Thyroid gland (tissue), 4 donors: ENCODE measurements at regions not wholly inside any gene's neighbourhood (a gene's known extent, or its start where the extent isn't known, plus 50 kb on each side); places are given as distances from the start of the nearest gene placed in this dataset.

Source experiments
- CTCF ChIP-seq, 6 experiments: fragments of 200-600 bp in 3 of 6; fragments of 450-650 bp in 3 of 6; sonication (generic) in 3 of 6; IDR thresholded peaks; one replicate each; pipeline ENCODE4 v1.5.1; 2016 to 2019; ENCODE audit warnings: antibody characterized with exemption in 6 of 6, mild to moderate bottlenecking in 2 of 6, inconsistent platforms in 1 of 6, moderate library complexity in 1 of 6
- POLR2A ChIP-seq, 2 donors: fragments of 450-650 bp; IDR thresholded peaks; one replicate each; pipeline ENCODE4 v1.6.1; 2017; ENCODE audit warnings: antibody characterized with exemption in 2 of 2, mild to moderate bottlenecking in 2 of 2, moderate library complexity in 1 of 2

- TF ChIP-seq POLR2A (IDR thresholded peaks at IDR 0.05) (no peak), CTCF (IDR thresholded peaks at IDR 0.05) (no peak)
Observed at GRCh38 chr3:160150066-160150465, 75.2 kb upstream of the C3orf80 start.
